ENCODE measurements at regions not wholly inside any gene's neighbourhood (a gene's known extent, or its start where the extent isn't known, plus 50 kb on each side); places are given as distances from the start of the nearest gene placed in this dataset.

DNA sequence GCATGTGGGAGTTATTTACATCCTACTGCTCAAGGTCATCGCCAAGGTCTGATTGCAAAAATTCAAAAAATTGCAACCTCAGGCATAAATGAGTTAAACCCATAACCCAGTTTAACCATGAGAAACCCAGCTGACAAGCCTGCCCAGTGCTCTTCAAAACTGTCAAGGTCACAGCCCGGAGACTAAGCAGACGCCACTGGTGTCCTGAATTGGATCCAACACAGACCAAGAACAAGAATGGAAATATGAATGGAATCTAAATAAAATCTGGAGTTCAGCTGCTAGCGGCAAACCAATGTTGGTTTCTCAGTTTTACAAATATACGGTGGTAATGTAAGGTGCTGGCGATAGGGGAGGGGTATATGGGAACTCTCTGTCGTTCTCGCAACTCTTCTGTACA lies 201.5 kb upstream of the MVB12B start:
- DNase-seq (ENCODE audit: low read depth in 4 of 4, low spot score in 1 of 4): no peak

- no peak for DNase-seq (ENCODE audit: low read depth in 4 of 4, low spot score in 1 of 4)
Observed at GRCh38 chr9:126125577-126125976, 201.1 kb upstream of the MVB12B start.

DNA sequence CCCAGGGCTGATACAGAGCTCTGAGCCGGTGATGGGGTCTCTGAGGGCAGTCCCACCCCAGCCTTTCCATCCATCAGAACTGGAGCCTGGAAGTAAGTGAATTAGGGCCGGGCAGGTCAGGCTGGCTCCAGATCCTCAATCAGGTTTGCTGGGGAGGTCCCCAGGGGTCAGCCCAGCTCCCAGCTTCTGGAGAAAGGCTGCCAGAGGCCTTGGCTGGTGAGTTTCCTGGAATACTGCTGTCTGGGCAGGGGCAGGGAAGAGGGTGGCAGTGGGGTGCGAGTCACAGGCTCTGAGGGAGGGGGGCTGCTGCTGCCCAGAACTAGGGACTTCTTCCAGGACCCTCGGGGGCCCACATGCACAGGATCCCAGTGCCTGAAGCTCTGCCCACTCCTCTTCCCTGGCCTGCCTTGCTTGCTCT lies 200.6 kb upstream of the MVB12B start:
- no peak for DNase-seq (ENCODE audit: low read depth in 4 of 4, low spot score in 1 of 4)

- DNase-seq (ENCODE audit: low read depth in 4 of 4, low spot score in 1 of 4): no peak
Observed at GRCh38 chr9:126126807-126127206, 199.8 kb upstream of the MVB12B start.

- no peak for DNase-seq (ENCODE audit: low read depth in 4 of 4, low spot score in 1 of 4)
Observed at GRCh38 chr9:126127591-126127990, 199.0 kb upstream of the MVB12B start.

DNA sequence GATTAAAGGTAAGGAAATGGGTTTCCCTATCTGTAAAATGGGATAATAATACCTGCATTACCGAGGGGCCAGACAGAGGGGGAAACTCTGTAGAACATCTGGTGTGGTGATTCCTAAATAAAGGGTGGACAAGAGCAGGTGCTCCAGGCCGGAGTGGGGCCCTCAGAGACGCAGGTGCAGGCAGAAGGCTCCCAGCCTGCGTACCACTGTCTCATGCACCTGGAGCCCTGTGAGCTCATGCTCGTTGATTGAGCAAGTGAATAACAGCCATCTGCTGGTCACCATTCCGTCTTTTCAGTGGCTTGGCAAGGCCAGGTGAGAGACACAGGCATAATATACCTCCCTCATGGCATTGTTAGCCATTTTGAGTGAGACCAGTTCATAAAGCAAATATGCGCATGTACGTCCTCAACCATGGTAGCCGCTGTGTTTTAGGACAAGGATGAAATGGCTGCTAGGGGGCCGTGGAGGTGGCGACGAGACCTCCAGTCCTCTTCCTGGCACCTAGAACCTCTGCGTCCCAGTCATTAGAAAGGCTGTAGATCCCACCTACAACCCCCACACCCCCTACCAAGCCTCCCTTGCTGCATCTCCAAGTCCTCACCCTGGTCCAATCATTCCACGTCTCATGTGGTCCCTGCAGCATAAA lies 198.0 kb upstream of the MVB12B start:
- DNase-seq (ENCODE audit: low read depth in 4 of 4, low spot score in 1 of 4): no peak

DNA sequence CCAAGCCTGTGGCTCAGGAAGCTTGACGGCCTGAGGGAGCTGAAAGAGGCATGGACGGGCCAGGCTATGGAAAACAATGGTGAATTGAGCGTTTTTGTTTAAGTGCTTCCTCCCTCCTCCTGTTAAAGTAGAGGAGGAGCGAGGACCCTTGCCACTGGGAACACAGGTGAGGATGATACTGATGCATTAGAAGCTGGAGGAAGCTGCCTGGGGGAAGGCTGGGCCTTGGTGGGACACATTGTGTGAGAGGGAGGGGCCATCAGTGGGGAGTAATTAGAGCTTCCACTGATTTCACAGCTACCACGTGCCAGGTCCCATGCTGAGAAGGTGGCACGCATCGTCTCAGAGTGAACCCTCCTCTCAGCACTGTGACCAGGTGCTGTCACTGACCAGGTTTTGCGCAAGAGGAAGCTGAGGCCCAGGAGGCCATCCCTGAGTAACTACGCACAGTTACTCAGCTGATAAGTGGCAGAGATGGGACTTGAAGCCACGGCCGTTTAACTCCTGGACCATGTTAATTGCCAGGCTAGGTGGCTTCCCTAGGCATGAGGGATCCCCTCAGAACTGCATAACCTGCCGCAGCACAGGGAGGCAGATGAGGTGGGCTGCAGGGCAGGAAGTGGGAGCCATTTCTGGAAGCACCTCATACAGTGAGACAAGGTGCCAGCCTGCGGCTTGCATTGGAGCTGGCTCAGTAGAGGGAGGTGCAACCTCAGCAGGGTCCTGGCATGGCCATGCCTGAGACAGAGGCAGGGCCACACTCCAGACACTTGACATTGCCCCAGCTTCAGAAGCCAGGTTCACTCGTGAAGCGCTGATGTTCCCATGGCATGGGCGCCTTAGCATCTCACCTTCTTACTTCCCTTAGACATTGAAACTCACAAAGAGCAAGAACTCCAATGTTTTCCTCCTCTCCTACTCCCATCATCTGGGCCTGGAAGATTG lies 195.3 kb upstream of the MVB12B start:
- no peak for DNase-seq (ENCODE audit: low read depth in 4 of 4, low spot score in 1 of 4)

GRCh38 chr9:126132746-126133145 lies 193.9 kb upstream of the MVB12B start:
- DNase-seq (ENCODE audit: low read depth in 4 of 4, low spot score in 1 of 4): no peak

DNA sequence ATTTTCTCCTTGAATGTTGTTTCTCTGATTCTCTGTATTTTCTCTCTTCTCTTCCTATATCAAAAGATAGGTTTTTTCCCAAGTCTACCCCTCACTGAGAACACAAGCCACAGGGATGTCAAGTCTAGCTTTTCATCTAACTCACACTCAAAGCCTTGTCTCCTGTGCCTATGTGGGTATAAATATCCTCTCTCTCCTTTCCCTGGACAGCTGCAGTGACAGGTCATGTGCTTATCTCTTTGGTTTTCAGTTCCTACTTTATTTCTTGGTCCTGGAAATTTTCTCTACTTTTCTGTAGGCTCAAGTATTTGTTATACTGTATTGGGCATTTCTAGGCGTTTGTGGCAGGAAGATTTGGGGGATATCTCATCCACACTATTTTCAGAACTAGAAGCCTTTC lies 182.4 kb upstream of the MVB12B start:
- DNase-seq (ENCODE audit: low read depth in 4 of 4, low spot score in 1 of 4): no peak

GRCh38 chr9:126144603-126145456 lies 181.8 kb upstream of the MVB12B start:
- DNase-seq (ENCODE audit: low read depth in 4 of 4, low spot score in 1 of 4): no peak

- no peak for DNase-seq (ENCODE audit: low read depth in 4 of 4, low spot score in 1 of 4)
Observed at GRCh38 chr9:126145887-126146253, 180.8 kb upstream of the MVB12B start.

GRCh38 chr9:126146254-126147145 lies 180.1 kb upstream of the MVB12B start:
- DNase-seq (ENCODE audit: low read depth in 4 of 4, low spot score in 1 of 4): peak in 2 of 4 experiments; percentile 2 to 17

- DNase-seq (ENCODE audit: low read depth in 4 of 4, low spot score in 1 of 4): no peak
Observed at GRCh38 chr9:126147186-126147935, 179.3 kb upstream of the MVB12B start.

GRCh38 chr9:126147936-126148870 lies 178.4 kb upstream of the MVB12B start:
- DNase-seq (ENCODE audit: low read depth in 4 of 4, low spot score in 1 of 4): no peak

- DNase-seq (ENCODE audit: low read depth in 4 of 4, low spot score in 1 of 4): no peak
Observed at GRCh38 chr9:126148994-126149393, 177.6 kb upstream of the MVB12B start.

- DNase-seq (ENCODE audit: low read depth in 4 of 4, low spot score in 1 of 4): no peak
Observed at GRCh38 chr9:126149661-126150060, 177.0 kb upstream of the MVB12B start.

GRCh38 chr9:126150411-126151030 lies 176.1 kb upstream of the MVB12B start:
- no peak for DNase-seq (ENCODE audit: low read depth in 4 of 4, low spot score in 1 of 4)

DNA sequence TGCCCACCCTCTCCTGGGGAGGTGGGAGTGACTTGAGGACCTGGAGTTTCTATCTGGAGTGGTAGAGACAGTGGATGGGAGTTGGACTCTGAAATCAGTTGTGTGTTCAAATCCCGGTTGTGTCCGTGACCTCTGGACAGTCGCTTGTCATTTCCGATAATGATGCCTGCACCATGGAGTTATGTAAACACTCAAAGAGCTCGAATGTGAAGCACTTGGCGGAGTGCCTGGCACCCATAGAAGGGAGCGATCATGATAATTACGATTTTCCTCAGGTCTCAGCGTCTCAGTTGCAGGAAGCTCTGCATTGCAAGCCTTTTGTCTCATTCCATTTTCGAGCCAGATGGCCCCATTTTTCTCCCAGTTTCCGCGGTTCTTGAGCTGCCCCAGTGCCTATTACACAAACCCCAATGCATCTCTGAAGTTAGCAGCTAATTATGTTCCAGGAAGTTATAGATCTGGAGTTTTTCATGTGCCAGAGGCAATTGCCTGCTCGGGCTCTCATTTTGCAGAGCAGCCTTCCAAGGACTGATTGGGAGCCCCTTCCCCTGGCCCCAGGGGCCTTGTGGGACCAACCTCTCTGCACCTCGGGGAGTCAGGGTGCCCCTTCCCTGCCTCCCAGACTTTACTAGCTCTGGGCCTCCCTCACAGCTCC lies 175.5 kb upstream of the MVB12B start:
- no peak for DNase-seq (ENCODE audit: low read depth in 4 of 4, low spot score in 1 of 4)
